Ovary (tissue), 3 donors: ENCODE measurements at regions not wholly inside any gene's neighbourhood (a gene's known extent, or its start where the extent isn't known, plus 50 kb on each side); places are given as distances from the start of the nearest gene placed in this dataset.

ENCODE experiments used
- POLR2A ChIP-seq: fragments of 450-650 bp; IDR thresholded peaks from one replicate; pipeline ENCODE4 v1.6.1; 2017; ENCODE audit warnings: antibody characterized with exemption, mild to moderate bottlenecking, moderate library complexity
- TF ChIP-seq, protein P1 (sequence below), 3 donors: fragments of 450-650 bp in 2 of 3; fragments of 200-600 bp in 1 of 3; IDR thresholded peaks; one replicate each; pipeline versions ENCODE4 v1.5.1 to v1.8.0; 2016 to 2022; ENCODE audit warnings: antibody characterized with exemption in 3 of 3, mild to moderate bottlenecking in 1 of 3
- donor health status: DM: no; HTN: no; CAD: no.

- TF ChIP-seq, protein P1, sequence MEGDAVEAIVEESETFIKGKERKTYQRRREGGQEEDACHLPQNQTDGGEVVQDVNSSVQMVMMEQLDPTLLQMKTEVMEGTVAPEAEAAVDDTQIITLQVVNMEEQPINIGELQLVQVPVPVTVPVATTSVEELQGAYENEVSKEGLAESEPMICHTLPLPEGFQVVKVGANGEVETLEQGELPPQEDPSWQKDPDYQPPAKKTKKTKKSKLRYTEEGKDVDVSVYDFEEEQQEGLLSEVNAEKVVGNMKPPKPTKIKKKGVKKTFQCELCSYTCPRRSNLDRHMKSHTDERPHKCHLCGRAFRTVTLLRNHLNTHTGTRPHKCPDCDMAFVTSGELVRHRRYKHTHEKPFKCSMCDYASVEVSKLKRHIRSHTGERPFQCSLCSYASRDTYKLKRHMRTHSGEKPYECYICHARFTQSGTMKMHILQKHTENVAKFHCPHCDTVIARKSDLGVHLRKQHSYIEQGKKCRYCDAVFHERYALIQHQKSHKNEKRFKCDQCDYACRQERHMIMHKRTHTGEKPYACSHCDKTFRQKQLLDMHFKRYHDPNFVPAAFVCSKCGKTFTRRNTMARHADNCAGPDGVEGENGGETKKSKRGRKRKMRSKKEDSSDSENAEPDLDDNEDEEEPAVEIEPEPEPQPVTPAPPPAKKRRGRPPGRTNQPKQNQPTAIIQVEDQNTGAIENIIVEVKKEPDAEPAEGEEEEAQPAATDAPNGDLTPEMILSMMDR (IDR thresholded peaks at IDR 0.05): no peak
- TF ChIP-seq POLR2A: no peak
Measured at GRCh38 chr9:7963026-7963425, 163.4 kb upstream of the DMAC1 start.
